Adrenal gland (tissue), 9 donors: ENCODE measurements at regions not wholly inside any gene's neighbourhood (a gene's known extent, or its start where the extent isn't known, plus 50 kb on each side); places are given as distances from the start of the nearest gene placed in this dataset.

Experiments
- DNase-seq, 7 donors: peaks; one replicate each; pipeline ENCODE4 v3.0.0-alpha.2; 2019 to 2020
- H3K27ac ChIP-seq, 5 donors: fragments of 200-600 bp; sonication (generic) in 4 of 5; 1 replicate in 3 of 5; 2 replicates in 2 of 5; pipeline versions ENCODE4 v1.5.1 to v1.8.0; 2016 to 2020; ENCODE audit warnings: mild to moderate bottlenecking in 1 of 5
- H3K27me3 ChIP-seq: fragments of 200-600 bp; 2 replicates; pipeline ENCODE4 v1.8.0; 2021
- H3K36me3 ChIP-seq, 2 donors: fragments of 200-600 bp; replicated peaks in 1 of 2; 1 replicate in 1 of 2; 2 replicates in 1 of 2; pipeline versions ENCODE4 v1.5.1 to v1.8.0; 2018 to 2022
- H3K4me1 ChIP-seq, 2 donors: fragments of 200-600 bp; replicated peaks in 1 of 2; 1 replicate in 1 of 2; 2 replicates in 1 of 2; pipeline versions ENCODE4 v1.5.1 to v1.8.0; 2018 to 2021
- H3K4me3 ChIP-seq, 4 donors: fragments of 200-600 bp; sonication (generic) in 3 of 4; one replicate each; pipeline ENCODE4 v1.5.1; 2016 to 2018
- H3K9me3 ChIP-seq, 3 donors: fragments of 200-600 bp; sonication (generic) in 1 of 3; replicated peaks in 1 of 3; 1 replicate in 2 of 3; 2 replicates in 1 of 3; pipeline versions ENCODE4 v1.5.1 to v1.8.0; 2016 to 2021
- POLR2A ChIP-seq, 2 donors: fragments of 450-650 bp; IDR thresholded peaks; one replicate each; pipeline ENCODE4 v1.6.1; 2017; ENCODE audit warnings: antibody characterized with exemption in 2 of 2, mild to moderate bottlenecking in 2 of 2, moderate library complexity in 1 of 2
- whole genome bisulfite sequencing, 4 donors: extraction: QIAGEN DNeasy Blood & Tissue Kit in 2 of 4; methylation state at CpG; one replicate each; pipeline versions ENCODE4 v1.1.5 to v1.1.7; 2013 to 2017; 5-methylcytosine and 5-hydroxymethylcytosine counted together
- intact Hi-C, 2 donors: fragments of 100-400 bp; cut with DNase I; formaldehyde crosslinking; loops; one replicate each; pipeline versions ENCODE4 v1.14.1 to v1.15.0; 2022 to 2023
- TF ChIP-seq, protein P1 (sequence below), 6 experiments: fragments of 450-650 bp in 4 of 6; fragments of 200-600 bp in 2 of 6; sonication (generic) in 1 of 6; IDR thresholded peaks; 1 replicate in 5 of 6; 2 replicates in 1 of 6; pipeline versions ENCODE4 v1.5.1 to v1.8.0; 2016 to 2021; ENCODE audit warnings: antibody characterized with exemption in 6 of 6, mild to moderate bottlenecking in 2 of 6, moderate library complexity in 1 of 6
- donor health status: healthy with polysubstance abuse.
- donor health status: Bipolar disorder and iron deficiency.
- donor health status: DM: yes; HTN: yes; CAD: no.
- donor health status: DM: no; HTN: no; CAD: no.
- donor health status: DM: no; HTN: no; CAD: no.

DNA sequence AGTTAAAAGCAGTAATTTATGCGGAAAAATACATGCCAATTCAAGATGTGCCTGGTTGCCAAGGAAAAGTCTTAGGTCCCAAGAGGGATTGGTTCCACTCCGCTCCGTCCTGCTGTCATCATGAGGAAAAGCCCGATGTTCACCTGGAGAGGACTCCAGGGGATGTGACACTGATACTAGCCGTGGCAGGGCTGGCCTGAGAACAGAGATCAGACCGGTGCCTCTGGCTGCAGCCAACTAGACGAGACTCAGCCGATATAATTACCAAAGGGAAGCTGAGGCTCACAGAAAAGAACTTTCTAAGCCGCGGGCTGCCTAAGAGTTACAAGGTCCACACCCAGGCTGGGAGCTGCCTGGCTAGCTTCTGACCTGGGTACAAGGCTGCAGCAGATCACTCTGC lies 81.3 kb upstream of the UNC5B start:
- TF ChIP-seq, protein P1, sequence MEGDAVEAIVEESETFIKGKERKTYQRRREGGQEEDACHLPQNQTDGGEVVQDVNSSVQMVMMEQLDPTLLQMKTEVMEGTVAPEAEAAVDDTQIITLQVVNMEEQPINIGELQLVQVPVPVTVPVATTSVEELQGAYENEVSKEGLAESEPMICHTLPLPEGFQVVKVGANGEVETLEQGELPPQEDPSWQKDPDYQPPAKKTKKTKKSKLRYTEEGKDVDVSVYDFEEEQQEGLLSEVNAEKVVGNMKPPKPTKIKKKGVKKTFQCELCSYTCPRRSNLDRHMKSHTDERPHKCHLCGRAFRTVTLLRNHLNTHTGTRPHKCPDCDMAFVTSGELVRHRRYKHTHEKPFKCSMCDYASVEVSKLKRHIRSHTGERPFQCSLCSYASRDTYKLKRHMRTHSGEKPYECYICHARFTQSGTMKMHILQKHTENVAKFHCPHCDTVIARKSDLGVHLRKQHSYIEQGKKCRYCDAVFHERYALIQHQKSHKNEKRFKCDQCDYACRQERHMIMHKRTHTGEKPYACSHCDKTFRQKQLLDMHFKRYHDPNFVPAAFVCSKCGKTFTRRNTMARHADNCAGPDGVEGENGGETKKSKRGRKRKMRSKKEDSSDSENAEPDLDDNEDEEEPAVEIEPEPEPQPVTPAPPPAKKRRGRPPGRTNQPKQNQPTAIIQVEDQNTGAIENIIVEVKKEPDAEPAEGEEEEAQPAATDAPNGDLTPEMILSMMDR (IDR thresholded peaks at IDR 0.05) = no peak
- Histone ChIP-seq H3K4me1 (no peaks in the 10 kb centered on the region), H3K27ac (no peak overlapping the region), H3K36me3 (no peaks in the 10 kb centered on the region), H3K27me3 (no peaks in the 10 kb centered on the region), H3K9me3 (no peaks in the 10 kb centered on the region), H3K4me3 (no peak overlapping the region)
- intact Hi-C loops = no loop called here
- 79 to 93% (median 88%) methylated on average over 8 to 10 of the region's 10 CpGs for WGBS, 4 donors
- peak in 1 of 7 donors; percentile 21 for DNase-seq

DNA sequence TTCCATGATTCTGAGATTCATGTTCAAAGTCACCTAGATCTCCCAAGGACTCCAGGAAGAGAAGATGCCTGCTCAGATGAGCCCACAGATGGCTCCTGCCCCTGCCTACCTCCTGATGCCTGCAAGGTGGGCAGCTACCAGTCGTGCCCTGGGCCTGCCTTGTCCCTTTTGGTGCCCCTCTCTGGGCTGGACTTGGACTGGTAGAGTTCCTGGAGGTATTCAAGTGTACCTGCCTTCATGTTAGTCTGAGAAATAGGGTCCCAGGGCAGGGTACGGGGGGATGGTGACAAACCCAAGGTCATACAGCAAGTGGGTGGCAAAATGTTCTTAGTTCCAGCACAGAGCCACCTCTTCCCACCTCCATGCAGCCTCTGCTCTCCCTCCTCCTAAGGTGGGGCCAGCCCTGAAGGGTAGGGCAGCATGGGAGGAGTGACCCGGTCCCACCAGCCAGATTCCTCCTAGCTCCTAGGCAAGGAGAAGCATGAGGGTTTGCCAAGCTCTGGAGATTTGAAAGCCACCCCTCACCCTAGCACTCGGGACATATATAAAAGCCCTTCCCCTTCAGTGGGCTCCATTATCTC lies 80.8 kb upstream of the UNC5B start:
- no peaks in the 10 kb centered on the region for H3K9me3 ChIP-seq
- no peaks in the 10 kb centered on the region for H3K36me3 ChIP-seq
- H3K27me3 ChIP-seq = no peaks in the 10 kb centered on the region
- no peak for TF ChIP-seq POLR2A (IDR thresholded peaks at IDR 0.05)
- TF ChIP-seq, protein P1 (IDR thresholded peaks at IDR 0.05) = no peak
- no peaks in the 10 kb centered on the region for H3K4me1 ChIP-seq
- no peak overlapping the region for H3K4me3 ChIP-seq
- DNase-seq = peak in 1 of 7 donors; percentile 36
- 81 to 88% (median 83%) methylated on average over 3 to 4 of the region's 4 CpGs for WGBS, 4 donors
- no peak overlapping the region for H3K27ac ChIP-seq
- intact Hi-C loops = no loop called here

DNA sequence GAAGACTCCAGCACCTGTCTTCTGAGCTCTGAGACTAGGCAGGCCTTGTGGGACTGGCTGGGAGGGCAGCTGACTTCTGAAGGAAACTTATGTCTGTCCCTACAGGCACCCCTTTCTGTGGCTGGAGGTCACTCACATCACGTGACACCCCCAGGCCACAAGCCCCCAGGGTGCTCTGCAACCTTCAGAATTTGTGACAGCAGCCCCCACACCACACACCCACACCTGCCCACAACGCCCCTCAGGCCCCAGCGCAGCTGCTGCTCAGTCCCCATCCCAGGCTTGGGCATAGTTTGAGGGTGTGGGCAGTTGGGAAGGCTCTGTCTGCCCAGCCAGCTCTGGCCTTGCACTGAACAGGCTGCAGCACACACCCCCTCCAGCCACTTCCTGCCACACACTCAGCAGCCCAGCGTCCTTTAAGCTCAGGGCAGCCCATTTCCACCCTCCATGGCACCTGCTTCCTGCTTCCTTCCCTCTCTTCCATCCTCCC lies 80.0 kb upstream of the UNC5B start:
- no peak for TF ChIP-seq POLR2A (IDR thresholded peaks at IDR 0.05)
- TF ChIP-seq, protein P1 (IDR thresholded peaks at IDR 0.05) = no peak
- 67 to 77% (median 69%) methylated on average over 1 to 4 of the region's 4 CpGs for WGBS, 4 donors
- H3K4me1 ChIP-seq = no peaks in the 10 kb centered on the region
- no peaks in the 10 kb centered on the region for H3K9me3 ChIP-seq
- no peaks in the 10 kb centered on the region for H3K27me3 ChIP-seq
- H3K4me3 ChIP-seq = no peak overlapping the region
- no peaks in the 10 kb centered on the region for H3K36me3 ChIP-seq
- H3K27ac ChIP-seq = no peak overlapping the region
- DNase-seq = peak in 1 of 7 donors; percentile 15
- intact Hi-C loops = no loop called here

DNA sequence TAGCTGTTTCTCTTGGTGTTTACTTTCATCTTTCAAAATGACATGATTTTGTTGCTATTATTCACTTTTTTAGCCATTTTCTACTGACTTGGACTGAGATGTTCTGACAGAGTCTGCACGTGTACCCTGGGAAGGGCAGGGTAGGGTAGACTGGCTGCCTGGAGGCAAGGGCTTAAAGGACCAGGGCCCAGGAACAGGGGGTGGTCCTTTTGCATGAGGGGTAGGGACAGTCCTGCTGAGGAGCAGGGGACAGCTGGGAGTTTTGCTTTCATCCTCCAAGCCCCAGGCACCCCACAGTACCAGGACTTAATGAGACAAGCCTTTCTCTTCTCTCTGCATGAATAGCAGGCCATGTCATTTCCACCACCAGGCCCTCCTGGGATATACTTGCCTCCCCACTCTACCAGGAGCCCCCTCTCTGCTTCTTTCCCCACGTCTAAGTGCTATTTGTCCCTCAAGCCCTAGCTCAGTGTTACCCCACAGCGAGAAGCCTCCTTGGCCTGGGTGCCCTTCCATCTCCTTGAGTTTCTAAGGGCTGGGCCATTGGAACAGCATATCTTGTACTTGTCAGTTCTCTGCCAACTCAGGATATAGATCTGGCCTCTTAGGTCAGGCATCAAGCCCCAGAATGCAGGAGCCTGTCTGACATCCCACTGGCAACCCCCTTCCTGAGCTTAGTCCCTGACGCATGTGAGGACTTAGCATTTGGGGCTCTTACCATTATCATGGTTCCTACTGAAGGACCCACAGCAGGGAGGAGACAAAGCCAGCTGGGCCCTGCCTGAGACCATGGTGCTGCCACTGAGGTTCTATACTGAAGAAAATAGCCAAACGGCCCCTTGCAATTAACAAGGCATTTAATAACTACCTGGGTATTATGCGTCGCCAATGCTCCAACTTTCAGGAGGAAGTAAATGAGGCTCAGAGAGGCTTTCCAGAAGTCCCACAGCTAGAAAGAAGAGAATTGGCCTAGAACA lies 78.4 kb upstream of the UNC5B start:
- no peaks in the 10 kb centered on the region for H3K9me3 ChIP-seq
- DNase-seq = peak in 1 of 7 donors; percentile 20
- no peak overlapping the region for H3K27ac ChIP-seq
- intact Hi-C loops = no loop called here
- H3K27me3 ChIP-seq = no peaks in the 10 kb centered on the region
- TF ChIP-seq, protein P1 (IDR thresholded peaks at IDR 0.05) = no peak
- TF ChIP-seq POLR2A (IDR thresholded peaks at IDR 0.05) = no peak
- no peak overlapping the region for H3K4me3 ChIP-seq
- no peaks in the 10 kb centered on the region for H3K4me1 ChIP-seq
- H3K36me3 ChIP-seq = no peaks in the 10 kb centered on the region
- WGBS, 4 donors = 86 to 93% (median 88%) methylated on average over 7 of the region's 7 CpGs
